HCT116 (cell line): ENCODE measurements at regions not wholly inside any gene's neighbourhood (a gene's known extent, or its start where the extent isn't known, plus 50 kb on each side); places are given as distances from the start of the nearest gene placed in this dataset.

Experiments
- ATF3 ChIP-seq: IDR thresholded peaks from 2 replicates; pipeline ENCODE4 v1.6.1; 2012
- CEBPB ChIP-seq: IDR thresholded peaks from 2 replicates; pipeline ENCODE4 v1.6.1; 2012; ENCODE audit warnings: low read depth
- CTCF ChIP-seq, 3 experiments: fragments of 200-600 bp in 1 of 3; sonication (generic) in 1 of 3; IDR thresholded peaks in 2 of 3; conservative IDR thresholded peaks in 1 of 3; 2 replicates each; pipeline ENCODE4 v1.5.1; 2012 to 2017; ENCODE audit warnings: low read depth in 2 of 3, low read length in 2 of 3, antibody characterized with exemption in 1 of 3, borderline replicate concordance in 1 of 3, control low read depth in 1 of 3, mild to moderate bottlenecking in 1 of 3, mixed read lengths in 1 of 3, mixed run types in 1 of 3, moderate library complexity in 1 of 3; ENCODE audit not compliant: insufficient read depth in 1 of 3
- EGR1 ChIP-seq: IDR thresholded peaks from 2 replicates; pipeline ENCODE4 v1.6.1; 2012; ENCODE audit warnings: low read depth
- EZH2 ChIP-seq: fragments of 200-600 bp; sonication (generic); IDR thresholded peaks from 2 replicates; pipeline ENCODE4 v1.6.1; 2017; ENCODE audit warnings: antibody characterized with exemption, mixed run types
- FOSL1 ChIP-seq: IDR thresholded peaks from 2 replicates; pipeline ENCODE4 v1.6.1; 2012; ENCODE audit warnings: low read depth
- JUND ChIP-seq: IDR thresholded peaks from 2 replicates; pipeline ENCODE4 v1.6.1; 2012
- POLR2A ChIP-seq: IDR thresholded peaks from 2 replicates; pipeline ENCODE4 v1.7.0; 2011; ENCODE audit warnings: borderline replicate concordance; ENCODE audit not compliant: insufficient read depth, insufficient read length; ENCODE audit errors: extremely low read depth
- POLR2AphosphoS5 ChIP-seq: IDR thresholded peaks from 2 replicates; pipeline ENCODE4 v1.6.1; 2011; ENCODE audit warnings: mild to moderate bottlenecking, low read depth, low read length, moderate library complexity
- RAD21 ChIP-seq: IDR thresholded peaks from 2 replicates; pipeline ENCODE4 v1.6.1; 2012; ENCODE audit warnings: low read depth, mild to moderate bottlenecking
- SIN3A ChIP-seq: IDR thresholded peaks from 2 replicates; pipeline ENCODE4 v1.6.1; 2012; ENCODE audit warnings: low read depth
- SP1 ChIP-seq: IDR thresholded peaks from 2 replicates; pipeline ENCODE4 v1.6.1; 2012; ENCODE audit warnings: low read depth
- TCF7L2 ChIP-seq: IDR thresholded peaks from 2 replicates; pipeline ENCODE4 v1.7.0; 2011; ENCODE audit warnings: borderline replicate concordance, inconsistent platforms; ENCODE audit not compliant: insufficient read depth, insufficient read length; ENCODE audit errors: extremely low read depth
- YY1 ChIP-seq: IDR thresholded peaks from 2 replicates; pipeline ENCODE4 v1.6.1; 2011; ENCODE audit warnings: low read length, low read depth, moderate library complexity, mild to moderate bottlenecking; ENCODE audit not compliant: insufficient replicate concordance; ENCODE audit errors: extremely low read depth

GRCh38 chr15:96435841-96436240 lies 105.3 kb downstream of the NR2F2 start:
- TF ChIP-seq POLR2A (no peak), CTCF (IDR thresholded peaks at IDR 0.05 in 2 of 3, conservative IDR thresholded peaks at IDR 0.05 in 1 of 3; ENCODE audit: borderline replicate concordance in 1 of 3, insufficient read depth in 1 of 3, low read depth in 2 of 3, low read length in 2 of 3) (no peak), SP1 (no peak), JUND (no peak), EZH2 (no peak), EGR1 (no peak), POLR2AphosphoS5 (no peak), RAD21 (no peak), FOSL1 (no peak), SIN3A (no peak), ATF3 (no peak), CEBPB (no peak), YY1 (no peak), TCF7L2 (no peak)
